ENCODE measurements at regions not wholly inside any gene's neighbourhood (a gene's known extent, or its start where the extent isn't known, plus 50 kb on each side); places are given as distances from the start of the nearest gene placed in this dataset.

GRCh38 chr1:48164571-48164970 lies 57.9 kb upstream of the SLC5A9 start:
- no peak for DNase-seq (ENCODE audit: low spot score)

GRCh38 chr1:48160486-48161132 lies 61.9 kb upstream of the SLC5A9 start:
- DNase-seq (ENCODE audit: low spot score), result no peak

GRCh38 chr1:48139275-48139674 lies 83.2 kb upstream of the SLC5A9 start:
- DNase-seq (ENCODE audit: low spot score), result no peak

GRCh38 chr1:48127735-48128685 lies 94.5 kb upstream of the SLC5A9 start:
- no peak for DNase-seq (ENCODE audit: low spot score)

GRCh38 chr1:48123647-48124046 lies 98.9 kb upstream of the SLC5A9 start:
- DNase-seq (ENCODE audit: low spot score), result no peak

GRCh38 chr1:48121955-48122354 lies 100.6 kb upstream of the SLC5A9 start:
- DNase-seq (ENCODE audit: low spot score), result no peak

GRCh38 chr1:48120621-48121020 lies 101.9 kb upstream of the SLC5A9 start:
- DNase-seq (ENCODE audit: low spot score), result no peak

GRCh38 chr1:48115835-48116234 lies 106.7 kb upstream of the SLC5A9 start:
- no peak for DNase-seq (ENCODE audit: low spot score)

GRCh38 chr1:48114596-48115382 lies 107.7 kb upstream of the SLC5A9 start:
- no peak for DNase-seq (ENCODE audit: low spot score)

GRCh38 chr1:48109390-48110013 lies 112.3 kb upstream of the TRABD2B start:
- peak; percentile 9 for DNase-seq (ENCODE audit: low spot score)

- DNase-seq (ENCODE audit: low spot score), result no peak
These were observed 110.3 kb upstream of the TRABD2B start for GRCh38 chr1:48107516-48107915.

- no peak for DNase-seq (ENCODE audit: low spot score)
These were observed 108.9 kb upstream of the TRABD2B start for GRCh38 chr1:48106049-48106448.

- DNase-seq (ENCODE audit: low spot score), result no peak
These were observed 108.0 kb upstream of the TRABD2B start for GRCh38 chr1:48105165-48105564.

GRCh38 chr1:48103495-48103894 lies 106.3 kb upstream of the TRABD2B start:
- no peak for DNase-seq (ENCODE audit: low spot score)

GRCh38 chr1:48102766-48103165 lies 105.6 kb upstream of the TRABD2B start:
- DNase-seq (ENCODE audit: low spot score), result no peak

GRCh38 chr1:48099072-48099773 lies 102.0 kb upstream of the TRABD2B start:
- no peak for DNase-seq (ENCODE audit: low spot score)

GRCh38 chr1:48093696-48094528 lies 96.7 kb upstream of the TRABD2B start:
- peak; percentile 32 for DNase-seq (ENCODE audit: low spot score)

- DNase-seq (ENCODE audit: low spot score), result no peak
These were observed 96.0 kb upstream of the TRABD2B start for GRCh38 chr1:48093147-48093546.

- no peak for DNase-seq (ENCODE audit: low spot score)
These were observed 95.2 kb upstream of the TRABD2B start for GRCh38 chr1:48092401-48092800.

- no peak for DNase-seq (ENCODE audit: low spot score)
These were observed 92.2 kb upstream of the TRABD2B start for GRCh38 chr1:48089356-48089891.

Data from hepatic stellate cell (primary cell).